DND-41 (cell line): ENCODE measurements at regions not wholly inside any gene's neighbourhood (a gene's known extent, or its start where the extent isn't known, plus 50 kb on each side); places are given as distances from the start of the nearest gene placed in this dataset.

Source experiments
- ATAC-seq: fragments of 200-7000 bp; cut with Tn5 transposase; 3 replicates; pipeline ENCODE4 v1.9.1; 2021; ENCODE audit warnings: low read depth; ENCODE audit not compliant: insufficient read depth
- DNase-seq: peaks from one replicate; pipeline ENCODE4 v3.0.0-alpha.2; 2020
- H2AFZ ChIP-seq: 2 replicates; pipeline ENCODE4 v1.6.0; 2012; ENCODE audit warnings: low read depth, low read length
- H3K27ac ChIP-seq: 2 replicates; pipeline ENCODE4 v1.5.1; 2012; ENCODE audit warnings: low read length, inconsistent platforms
- H3K27me3 ChIP-seq: fragments of 200-600 bp; sonication (generic); 2 replicates; pipeline ENCODE4 v1.6.0; 2012; ENCODE audit warnings: low read length, mild to moderate bottlenecking, inconsistent platforms; ENCODE audit not compliant: insufficient read depth, poor library complexity
- H3K36me3 ChIP-seq: 2 replicates; pipeline ENCODE4 v1.5.1; 2012; ENCODE audit warnings: low read length, inconsistent platforms; ENCODE audit not compliant: insufficient read depth
- H3K4me1 ChIP-seq: 2 replicates; pipeline ENCODE4 v1.5.1; 2012; ENCODE audit warnings: mild to moderate bottlenecking, low read length; ENCODE audit not compliant: insufficient read depth
- H3K4me2 ChIP-seq: 2 replicates; pipeline ENCODE4 v1.6.0; 2012; ENCODE audit warnings: mild to moderate bottlenecking, moderate library complexity, low read length, inconsistent platforms; ENCODE audit not compliant: insufficient read depth
- H3K4me3 ChIP-seq, 2 experiments: fragments of 200-600 bp in 1 of 2; shearing (Covaris generic) in 1 of 2; 2 replicates each; pipeline ENCODE4 v1.5.1; 2012 to 2016; ENCODE audit warnings: inconsistent platforms in 2 of 2, low read length in 2 of 2, mild to moderate bottlenecking in 2 of 2, low read depth in 1 of 2, moderate library complexity in 1 of 2
- H3K79me2 ChIP-seq: 2 replicates; pipeline ENCODE4 v1.6.0; 2012; ENCODE audit warnings: low read length, inconsistent platforms; ENCODE audit not compliant: insufficient read depth
- H3K9ac ChIP-seq: 2 replicates; pipeline ENCODE4 v1.6.0; 2012; ENCODE audit warnings: low read depth, mild to moderate bottlenecking, inconsistent platforms, low read length, moderate library complexity
- H3K9me3 ChIP-seq: 2 replicates; pipeline ENCODE4 v1.5.1; 2012; ENCODE audit warnings: low read length, moderate library complexity, mild to moderate bottlenecking, inconsistent platforms; ENCODE audit not compliant: insufficient read depth, severe bottlenecking
- H4K20me1 ChIP-seq: 2 replicates; pipeline ENCODE4 v1.6.0; 2012; ENCODE audit warnings: low read length; ENCODE audit not compliant: insufficient read depth
- CTCF ChIP-seq: IDR thresholded peaks from 2 replicates; pipeline ENCODE4 v1.5.1; 2012; ENCODE audit warnings: borderline replicate concordance, low read length, moderate library complexity, mild to moderate bottlenecking; ENCODE audit not compliant: poor library complexity, severe bottlenecking; ENCODE audit errors: extremely low read depth
- EZH2 ChIP-seq: IDR thresholded peaks from 3 replicates; pipeline ENCODE4 v1.6.1; 2012; ENCODE audit warnings: borderline replicate concordance, low read depth, mild to moderate bottlenecking, moderate library complexity, low read length, inconsistent platforms; ENCODE audit not compliant: severe bottlenecking

GRCh38 chr13:23007426-23007825 is 173.4 kb upstream of the SGCG start:
- no peaks in the 10 kb centered on the region for H3K36me3 ChIP-seq
- peaks cover 3% of the 10 kb centered on the region for H3K9me3 ChIP-seq
- H3K79me2 ChIP-seq: no peaks in the 10 kb centered on the region
- no peak for DNase-seq
- no peaks in the 10 kb centered on the region for H3K27me3 ChIP-seq
- no peak overlapping the region for H3K4me3 ChIP-seq
- H3K9ac ChIP-seq: no peak overlapping the region
- no peak overlapping the region for H3K4me2 ChIP-seq
- no peaks in the 10 kb centered on the region for H3K4me1 ChIP-seq
- no peak for ATAC-seq
- no peak overlapping the region for H2AFZ ChIP-seq
- TF ChIP-seq EZH2 (no peak), CTCF (no peak)
- H3K27ac ChIP-seq: no peak overlapping the region
- H4K20me1 ChIP-seq: no peaks in the 10 kb centered on the region

GRCh38 chr13:23018143-23018542 is 162.6 kb upstream of the SGCG start:
- ATAC-seq (no peak), DNase-seq (no peak)
- no peak overlapping the region for H3K9ac ChIP-seq
- H3K27me3 ChIP-seq: no peaks in the 10 kb centered on the region
- no peak overlapping the region for H3K4me3 ChIP-seq
- TF ChIP-seq EZH2: no peak
- TF ChIP-seq CTCF: no peak
- H3K4me1 ChIP-seq: no peaks in the 10 kb centered on the region
- no peaks in the 10 kb centered on the region for H3K79me2 ChIP-seq
- no peak overlapping the region for H2AFZ ChIP-seq
- H3K36me3 ChIP-seq: no peaks in the 10 kb centered on the region
- H3K4me2 ChIP-seq: no peak overlapping the region
- H3K27ac ChIP-seq: no peak overlapping the region
- no peaks in the 10 kb centered on the region for H3K9me3 ChIP-seq
- H4K20me1 ChIP-seq: no peaks in the 10 kb centered on the region

- H3K27ac ChIP-seq: no peak overlapping the region
- H3K79me2 ChIP-seq: no peaks in the 10 kb centered on the region
- H3K9ac ChIP-seq: no peak overlapping the region
- H3K4me1 ChIP-seq: no peaks in the 10 kb centered on the region
- ATAC-seq: peak; percentile 91
- H3K4me2 ChIP-seq: no peak overlapping the region
- H2AFZ ChIP-seq: no peak overlapping the region
- TF ChIP-seq EZH2 (no peak), CTCF (peak; percentile 90)
- H3K9me3 ChIP-seq: no peaks in the 10 kb centered on the region
- no peaks in the 10 kb centered on the region for H3K27me3 ChIP-seq
- H4K20me1 ChIP-seq: no peaks in the 10 kb centered on the region
- H3K36me3 ChIP-seq: no peaks in the 10 kb centered on the region
- no peak overlapping the region for H3K4me3 ChIP-seq
- peak; percentile 43 for DNase-seq
Measured at GRCh38 chr13:23020246-23020843, 160.4 kb upstream of the SGCG start.

GRCh38 chr13:23021906-23022305 is 158.9 kb upstream of the SGCG start:
- Histone ChIP-seq H3K27me3 (no peaks in the 10 kb centered on the region), H3K9ac (no peak overlapping the region), H2AFZ (no peak overlapping the region), H3K4me1 (no peaks in the 10 kb centered on the region), H3K27ac (no peak overlapping the region), H3K4me3 (no peak overlapping the region), H3K9me3 (no peaks in the 10 kb centered on the region), H3K4me2 (no peak overlapping the region), H3K36me3 (no peaks in the 10 kb centered on the region), H3K79me2 (no peaks in the 10 kb centered on the region), H4K20me1 (no peaks in the 10 kb centered on the region)
- ATAC-seq (no peak), DNase-seq (no peak)
- TF ChIP-seq EZH2: no peak
- no peak for TF ChIP-seq CTCF
